ENCODE measurements at regions not wholly inside any gene's neighbourhood (a gene's known extent, or its start where the extent isn't known, plus 50 kb on each side); places are given as distances from the start of the nearest gene placed in this dataset.

DNA sequence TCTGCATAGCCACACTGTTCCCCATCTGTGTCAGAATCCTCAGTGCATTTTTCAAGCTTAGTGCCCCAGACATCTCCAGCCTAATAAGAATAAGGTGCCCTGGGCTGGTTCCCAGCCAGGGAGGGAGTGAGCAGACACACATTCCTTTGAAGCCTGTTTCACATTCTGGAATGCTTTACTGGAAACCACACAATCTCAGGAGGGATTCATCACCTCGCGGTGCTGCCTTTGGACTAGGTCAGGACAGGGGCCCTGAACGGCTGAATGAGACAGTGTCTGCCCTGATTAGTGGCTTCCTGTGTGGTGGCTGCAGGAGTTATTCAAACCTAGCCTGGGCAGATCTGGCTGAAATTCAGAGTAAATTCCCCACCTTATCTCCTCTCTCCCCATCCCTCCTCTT is 108.0 kb upstream of the LDAH start:
- ChIA-PET RAD21 (ENCODE audit: low non-redundant PET in 1 of 2, low total read pairs in 2 of 2, uncharacterized antibody in 2 of 2, unreplicated experiment in 2 of 2) (no interaction called here), POLR2A (no interaction called here), CTCF (no interaction called here)
- ATAC-seq = no peak
- no peak overlapping the region for H3K4me2 ChIP-seq (ENCODE audit: low read length)
- BruUV-seq (replicated peaks) = no TSS peak
- H4K20me1 ChIP-seq (ENCODE audit: insufficient read depth) = no peaks in the 10 kb centered on the region
- no peak overlapping the region for H3K4me3 ChIP-seq (replicated peaks in 1 of 2; ENCODE audit: low read depth in 1 of 2, low read length in 2 of 2)
- no peaks in the 10 kb centered on the region for H3K4me1 ChIP-seq (ENCODE audit: control insufficient read depth in 1 of 2, insufficient read depth in 2 of 2, low read length in 2 of 2)
- TF ChIP-seq CEBPB (IDR thresholded peaks at IDR 0.05; ENCODE audit: low read depth) (no peak), RAD21 (IDR thresholded peaks at IDR 0.05; ENCODE audit: low read depth) (no peak), ELF1 (IDR thresholded peaks at IDR 0.05; ENCODE audit: borderline replicate concordance, low read depth) (no peak), POLR2A (IDR thresholded peaks at IDR 0.05; ENCODE audit: borderline replicate concordance, extremely low read depth, insufficient read depth, insufficient read length) (no peak), ZNF274 (IDR thresholded peaks at IDR 0.05; ENCODE audit: low read depth, low read length) (no peak), SRF (IDR thresholded peaks at IDR 0.05; ENCODE audit: low read depth) (no peak), SP1 (IDR thresholded peaks at IDR 0.05; ENCODE audit: low read depth) (no peak), EZH2phosphoT487 (IDR thresholded peaks at IDR 0.05; ENCODE audit: borderline replicate concordance) (no peak), ZFX (IDR thresholded peaks at IDR 0.05) (no peak), SIN3A (IDR thresholded peaks at IDR 0.05; ENCODE audit: low read depth) (no peak)
- TF ChIP-seq, protein P1, sequence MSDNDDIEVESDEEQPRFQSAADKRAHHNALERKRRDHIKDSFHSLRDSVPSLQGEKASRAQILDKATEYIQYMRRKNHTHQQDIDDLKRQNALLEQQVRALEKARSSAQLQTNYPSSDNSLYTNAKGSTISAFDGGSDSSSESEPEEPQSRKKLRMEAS (IDR thresholded peaks at IDR 0.05) = no peak
- no peak overlapping the region for H3K27ac ChIP-seq (ENCODE audit: low read depth, low read length)
- DNase-seq (ENCODE audit: low read depth, low spot score) = no peak
- no peaks in the 10 kb centered on the region for H3K9me3 ChIP-seq (ENCODE audit: control insufficient read depth in 1 of 2, insufficient read depth in 1 of 2, low read depth in 1 of 2, low read length in 2 of 2)
- H3K79me2 ChIP-seq (ENCODE audit: insufficient read depth, low read length) = no peaks in the 10 kb centered on the region
- intact Hi-C loops (cut with micrococcal nuclease) = no loop called here
- no peaks in the 10 kb centered on the region for H3K36me3 ChIP-seq (ENCODE audit: control insufficient read depth in 1 of 2, insufficient read depth in 2 of 2, low read length in 2 of 2)
- no peak overlapping the region for H3K9ac ChIP-seq (ENCODE audit: low read length)
- H3K9me2 ChIP-seq (ENCODE audit: insufficient read depth) = no peaks in the 10 kb centered on the region
- H3K27me3 ChIP-seq (ENCODE audit: insufficient read depth, low read length) = peaks cover 17% of the 10 kb centered on the region
- H2AFZ ChIP-seq (ENCODE audit: low read depth, low read length, poor library complexity, severe bottlenecking) = no peak overlapping the region

DNA sequence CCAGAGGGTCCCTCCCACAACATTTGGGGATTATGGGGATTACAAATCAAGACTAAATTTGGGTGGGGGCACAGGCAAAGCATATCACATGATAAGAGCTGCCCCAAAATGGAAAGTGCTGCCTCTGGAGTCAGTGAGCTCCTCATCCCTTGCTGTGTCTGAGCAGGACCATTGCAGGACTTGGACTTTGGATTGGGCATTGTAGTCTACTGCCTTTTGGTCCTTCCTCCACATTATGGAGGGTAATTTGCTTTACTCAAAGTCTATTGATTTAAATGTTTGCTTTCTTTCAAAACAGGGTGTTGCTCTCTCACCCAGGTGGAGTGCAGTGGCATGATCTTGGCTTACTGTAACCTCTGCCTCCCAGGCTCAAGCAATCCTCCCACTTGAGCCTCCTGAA is 106.8 kb upstream of the LDAH start:
- Histone ChIP-seq H3K9me2 (ENCODE audit: insufficient read depth) (no peaks in the 10 kb centered on the region), H3K4me1 (ENCODE audit: control insufficient read depth in 1 of 2, insufficient read depth in 2 of 2, low read length in 2 of 2) (no peaks in the 10 kb centered on the region), H3K4me3 (replicated peaks in 1 of 2; ENCODE audit: low read depth in 1 of 2, low read length in 2 of 2) (no peak overlapping the region), H3K4me2 (ENCODE audit: low read length) (no peak overlapping the region), H3K36me3 (ENCODE audit: control insufficient read depth in 1 of 2, insufficient read depth in 2 of 2, low read length in 2 of 2) (no peaks in the 10 kb centered on the region), H3K27ac (ENCODE audit: low read depth, low read length) (no peak overlapping the region), H3K9ac (ENCODE audit: low read length) (no peak overlapping the region), H3K9me3 (ENCODE audit: control insufficient read depth in 1 of 2, insufficient read depth in 1 of 2, low read depth in 1 of 2, low read length in 2 of 2) (no peaks in the 10 kb centered on the region), H2AFZ (ENCODE audit: low read depth, low read length, poor library complexity, severe bottlenecking) (no peak overlapping the region), H4K20me1 (ENCODE audit: insufficient read depth) (no peaks in the 10 kb centered on the region), H3K27me3 (ENCODE audit: insufficient read depth, low read length) (peaks cover 9% of the 10 kb centered on the region), H3K79me2 (ENCODE audit: insufficient read depth, low read length) (no peaks in the 10 kb centered on the region)
- BruUV-seq (replicated peaks) = no TSS peak
- ChIA-PET RAD21 (ENCODE audit: low non-redundant PET in 1 of 2, low total read pairs in 2 of 2, uncharacterized antibody in 2 of 2, unreplicated experiment in 2 of 2) (no interaction called here), POLR2A (no interaction called here), CTCF (no interaction called here)
- DNase-seq (ENCODE audit: low read depth, low spot score) (no peak), ATAC-seq (no peak)
- TF ChIP-seq TCF7L2 (IDR thresholded peaks at IDR 0.05; ENCODE audit: borderline replicate concordance, extremely low read depth, insufficient read depth, insufficient read length) (no peak), JUND (IDR thresholded peaks at IDR 0.05) (no peak), POLR2AphosphoS5 (IDR thresholded peaks at IDR 0.05; ENCODE audit: low read depth, low read length) (no peak), SIN3A (IDR thresholded peaks at IDR 0.05; ENCODE audit: low read depth) (no peak), EGR1 (IDR thresholded peaks at IDR 0.05; ENCODE audit: low read depth) (no peak), SRF (IDR thresholded peaks at IDR 0.05; ENCODE audit: low read depth) (no peak), CBX3 (IDR thresholded peaks at IDR 0.05; ENCODE audit: low read depth) (no peak), ZFX (IDR thresholded peaks at IDR 0.05) (no peak), EZH2phosphoT487 (IDR thresholded peaks at IDR 0.05; ENCODE audit: borderline replicate concordance) (no peak), CEBPB (IDR thresholded peaks at IDR 0.05; ENCODE audit: low read depth) (no peak)
- TF ChIP-seq, protein P2, sequence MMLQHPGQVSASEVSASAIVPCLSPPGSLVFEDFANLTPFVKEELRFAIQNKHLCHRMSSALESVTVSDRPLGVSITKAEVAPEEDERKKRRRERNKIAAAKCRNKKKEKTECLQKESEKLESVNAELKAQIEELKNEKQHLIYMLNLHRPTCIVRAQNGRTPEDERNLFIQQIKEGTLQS (IDR thresholded peaks at IDR 0.05) = no peak
- TF ChIP-seq, protein P3, sequence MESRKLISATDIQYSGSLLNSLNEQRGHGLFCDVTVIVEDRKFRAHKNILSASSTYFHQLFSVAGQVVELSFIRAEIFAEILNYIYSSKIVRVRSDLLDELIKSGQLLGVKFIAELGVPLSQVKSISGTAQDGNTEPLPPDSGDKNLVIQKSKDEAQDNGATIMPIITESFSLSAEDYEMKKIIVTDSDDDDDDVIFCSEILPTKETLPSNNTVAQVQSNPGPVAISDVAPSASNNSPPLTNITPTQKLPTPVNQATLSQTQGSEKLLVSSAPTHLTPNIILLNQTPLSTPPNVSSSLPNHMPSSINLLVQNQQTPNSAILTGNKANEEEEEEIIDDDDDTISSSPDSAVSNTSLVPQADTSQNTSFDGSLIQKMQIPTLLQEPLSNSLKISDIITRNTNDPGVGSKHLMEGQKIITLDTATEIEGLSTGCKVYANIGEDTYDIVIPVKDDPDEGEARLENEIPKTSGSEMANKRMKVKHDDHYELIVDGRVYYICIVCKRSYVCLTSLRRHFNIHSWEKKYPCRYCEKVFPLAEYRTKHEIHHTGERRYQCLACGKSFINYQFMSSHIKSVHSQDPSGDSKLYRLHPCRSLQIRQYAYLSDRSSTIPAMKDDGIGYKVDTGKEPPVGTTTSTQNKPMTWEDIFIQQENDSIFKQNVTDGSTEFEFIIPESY (IDR thresholded peaks at IDR 0.05; ENCODE audit: extremely low read depth, insufficient replicate concordance, low read length) = no peak
- intact Hi-C loops (cut with micrococcal nuclease) = no loop called here
